ENCODE measurements at regions not wholly inside any gene's neighbourhood (a gene's known extent, or its start where the extent isn't known, plus 50 kb on each side); places are given as distances from the start of the nearest gene placed in this dataset.
A peak's percentile ranks its signal among the peaks of the same experiment; 100 is the strongest.

DNA sequence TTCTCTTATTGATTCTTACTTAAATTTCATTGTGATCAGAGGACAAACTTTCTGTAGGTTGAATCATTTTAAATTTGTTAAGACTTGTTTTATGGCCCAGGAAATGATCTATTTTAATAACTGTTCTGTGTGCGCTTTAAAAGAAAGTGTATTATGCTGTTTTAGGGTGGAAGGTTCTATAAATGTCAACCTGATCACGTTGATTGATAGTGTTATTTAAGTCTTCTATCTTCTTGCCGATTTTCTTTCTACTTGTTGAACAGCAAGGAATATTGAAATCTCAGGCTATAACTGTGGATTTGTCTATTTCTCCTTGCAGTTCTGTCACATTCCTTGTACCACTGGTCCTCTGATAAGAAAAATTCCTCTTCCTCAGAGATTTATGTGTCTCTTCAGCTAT lies 112.7 kb downstream of the TANC2 start:
- no peaks in the 10 kb centered on the region for H3K9me3 ChIP-seq (ENCODE audit: control insufficient read depth in 2 of 3, insufficient read depth in 1 of 3, low read length in 3 of 3)
- H3K4me1 ChIP-seq (ENCODE audit: control insufficient read depth in 2 of 3, insufficient read depth in 2 of 3, low read depth in 1 of 3, low read length in 3 of 3), result no peaks in the 10 kb centered on the region
- TF ChIP-seq, protein P1, sequence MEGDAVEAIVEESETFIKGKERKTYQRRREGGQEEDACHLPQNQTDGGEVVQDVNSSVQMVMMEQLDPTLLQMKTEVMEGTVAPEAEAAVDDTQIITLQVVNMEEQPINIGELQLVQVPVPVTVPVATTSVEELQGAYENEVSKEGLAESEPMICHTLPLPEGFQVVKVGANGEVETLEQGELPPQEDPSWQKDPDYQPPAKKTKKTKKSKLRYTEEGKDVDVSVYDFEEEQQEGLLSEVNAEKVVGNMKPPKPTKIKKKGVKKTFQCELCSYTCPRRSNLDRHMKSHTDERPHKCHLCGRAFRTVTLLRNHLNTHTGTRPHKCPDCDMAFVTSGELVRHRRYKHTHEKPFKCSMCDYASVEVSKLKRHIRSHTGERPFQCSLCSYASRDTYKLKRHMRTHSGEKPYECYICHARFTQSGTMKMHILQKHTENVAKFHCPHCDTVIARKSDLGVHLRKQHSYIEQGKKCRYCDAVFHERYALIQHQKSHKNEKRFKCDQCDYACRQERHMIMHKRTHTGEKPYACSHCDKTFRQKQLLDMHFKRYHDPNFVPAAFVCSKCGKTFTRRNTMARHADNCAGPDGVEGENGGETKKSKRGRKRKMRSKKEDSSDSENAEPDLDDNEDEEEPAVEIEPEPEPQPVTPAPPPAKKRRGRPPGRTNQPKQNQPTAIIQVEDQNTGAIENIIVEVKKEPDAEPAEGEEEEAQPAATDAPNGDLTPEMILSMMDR (IDR thresholded peaks at IDR 0.05; ENCODE audit: borderline replicate concordance, extremely low read depth, insufficient read depth), result no peak
- no peak overlapping the region for H3K27ac ChIP-seq (ENCODE audit: low read depth in 2 of 2, low read length in 2 of 2)
- no peak overlapping the region for H3K4me3 ChIP-seq (ENCODE audit: low read length in 3 of 3)
- H3K36me3 ChIP-seq (ENCODE audit: control insufficient read depth in 2 of 3, insufficient read depth in 3 of 3, low read length in 3 of 3), result no peaks in the 10 kb centered on the region
- H3K9ac ChIP-seq (ENCODE audit: low read length in 3 of 3), result no peak overlapping the region
- no peaks in the 10 kb centered on the region for H3K27me3 ChIP-seq (ENCODE audit: control insufficient read depth, insufficient read depth, low read length)
- intact Hi-C loops (cut with DNase I), result no loop called here
- no peak for FAIRE-seq
- no peak for DNase-seq

DNA sequence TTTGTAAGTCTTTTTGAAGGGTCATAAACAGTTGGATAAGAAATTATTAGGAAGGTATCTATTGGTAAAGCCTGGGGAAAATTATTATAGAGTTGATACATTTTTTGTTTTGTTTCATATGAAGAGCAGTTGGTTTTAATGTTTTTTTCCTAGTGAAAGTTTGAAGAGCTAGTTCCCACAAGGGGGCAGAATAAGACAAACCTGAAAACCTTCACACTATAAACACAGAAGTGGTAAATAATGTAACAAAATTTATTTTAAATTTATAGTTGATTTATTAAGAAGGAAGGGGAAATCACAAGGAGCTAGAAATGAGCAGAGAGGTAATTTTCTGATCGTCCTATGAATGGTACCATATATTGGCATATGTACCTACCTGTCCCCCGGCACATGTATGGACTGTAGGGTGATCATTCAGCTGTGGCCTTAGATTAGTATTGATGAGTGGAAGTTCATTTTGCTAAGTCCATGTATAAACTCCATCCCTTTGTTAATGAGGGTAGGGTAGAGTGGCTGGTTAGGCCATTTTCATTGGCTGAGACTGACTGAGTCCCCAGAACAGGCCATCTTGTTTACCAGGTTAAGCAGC lies 116.3 kb downstream of the TANC2 start:
- H3K9me3 ChIP-seq (ENCODE audit: control insufficient read depth in 2 of 3, insufficient read depth in 1 of 3, low read length in 3 of 3), result no peaks in the 10 kb centered on the region
- FAIRE-seq, result peak; percentile 8
- TF ChIP-seq, protein P1 (IDR thresholded peaks at IDR 0.05; ENCODE audit: borderline replicate concordance, extremely low read depth, insufficient read depth), result no peak
- peak in 2 of 5 donors; percentile 21 to 60 for DNase-seq
- no peaks in the 10 kb centered on the region for H3K4me1 ChIP-seq (ENCODE audit: control insufficient read depth in 2 of 3, insufficient read depth in 2 of 3, low read depth in 1 of 3, low read length in 3 of 3)
- no peaks in the 10 kb centered on the region for H3K36me3 ChIP-seq (ENCODE audit: control insufficient read depth in 2 of 3, insufficient read depth in 3 of 3, low read length in 3 of 3)
- H3K9ac ChIP-seq (ENCODE audit: low read length in 3 of 3), result no peak overlapping the region
- intact Hi-C loops (cut with DNase I), result loop anchor here (10.0 kb wide), 1 partner anchor 322 kb away; no protein-coding TSS in a partner anchor
- H3K4me3 ChIP-seq (ENCODE audit: low read length in 3 of 3), result no peak overlapping the region
- no peaks in the 10 kb centered on the region for H3K27me3 ChIP-seq (ENCODE audit: control insufficient read depth, insufficient read depth, low read length)
- H3K27ac ChIP-seq (ENCODE audit: low read depth in 2 of 2, low read length in 2 of 2), result no peak overlapping the region

DNA sequence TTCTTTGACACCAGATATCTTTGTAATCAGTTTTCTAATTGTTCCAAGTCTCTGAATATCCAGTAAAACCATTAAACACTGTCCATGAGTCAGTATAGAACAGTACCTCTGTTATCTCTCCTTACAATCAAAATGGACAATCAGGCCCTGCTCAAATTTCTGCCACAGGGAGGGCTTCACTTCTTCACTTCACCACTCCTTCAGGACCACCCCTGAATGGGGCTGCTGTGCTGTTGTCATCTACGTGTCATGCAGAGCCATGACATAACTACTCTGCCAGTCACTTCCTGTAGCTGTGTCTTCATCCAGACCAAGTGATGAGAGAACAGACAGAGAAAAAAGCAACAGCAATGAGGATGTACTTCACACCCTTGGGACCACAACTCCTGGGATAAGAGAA lies 116.9 kb downstream of the TANC2 start:
- FAIRE-seq (no peak), DNase-seq (no peak)
- intact Hi-C loops (cut with DNase I), result loop anchor here (10.0 kb wide), 1 partner anchor 322 kb away; no protein-coding TSS in a partner anchor
- no peaks in the 10 kb centered on the region for H3K36me3 ChIP-seq (ENCODE audit: control insufficient read depth in 2 of 3, insufficient read depth in 3 of 3, low read length in 3 of 3)
- H3K27ac ChIP-seq (ENCODE audit: low read depth in 2 of 2, low read length in 2 of 2), result no peak overlapping the region
- no peaks in the 10 kb centered on the region for H3K4me1 ChIP-seq (ENCODE audit: control insufficient read depth in 2 of 3, insufficient read depth in 2 of 3, low read depth in 1 of 3, low read length in 3 of 3)
- H3K9me3 ChIP-seq (ENCODE audit: control insufficient read depth in 2 of 3, insufficient read depth in 1 of 3, low read length in 3 of 3), result no peaks in the 10 kb centered on the region
- H3K4me3 ChIP-seq (ENCODE audit: low read length in 3 of 3), result no peak overlapping the region
- H3K9ac ChIP-seq (ENCODE audit: low read length in 3 of 3), result no peak overlapping the region
- TF ChIP-seq, protein P1 (IDR thresholded peaks at IDR 0.05; ENCODE audit: borderline replicate concordance, extremely low read depth, insufficient read depth), result no peak
- H3K27me3 ChIP-seq (ENCODE audit: control insufficient read depth, insufficient read depth, low read length), result no peaks in the 10 kb centered on the region

Measured in kidney (tissue), 13 donors.